GM12878 (cell line): ENCODE measurements at regions not wholly inside any gene's neighbourhood (a gene's known extent, or its start where the extent isn't known, plus 50 kb on each side); places are given as distances from the start of the nearest gene placed in this dataset.

ENCODE experiments used
- ATAC-seq: fragments of 200-7000 bp; cut with Tn5 transposase; 3 replicates; pipeline ENCODE4 v1.9.1; 2020; ENCODE audit warnings: mild to moderate bottlenecking, moderate library complexity
- BruUV-seq: library from RNA; stranded (reverse); fragments of 400-500 nt; replicated peaks from 2 replicates; lab custom pipeline; 2021; lab: Mats Ljungman, UMichigan
- CTCF ChIA-PET: fragments of 300-600 bp; sonication (Branson Sonifier 250); formaldehyde crosslinking; extraction: SDS; loops from one replicate; lab custom pipeline; 2021; ENCODE audit warnings: inconsistent platforms; lab: Yijun Ruan, JAX
- POLR2A ChIA-PET: fragments of 350-600 bp; formaldehyde crosslinking; extraction: SDS; loops from one replicate; lab custom pipeline; 2021; ENCODE audit warnings: inconsistent platforms; lab: Charles Lee
- RAD21 ChIA-PET: fragments of 300-600 bp; sonication (Branson Sonifier 250); formaldehyde crosslinking; loops from one replicate; lab custom pipeline; 2023; ENCODE audit warnings: antibody characterized with exemption; ENCODE audit not compliant: unreplicated experiment; lab: Charles Lee
- SMC1A ChIA-PET: fragments of 300-600 bp; sonication (Branson Sonifier 250); formaldehyde crosslinking; loops from one replicate; lab custom pipeline; 2023; ENCODE audit not compliant: unreplicated experiment, uncharacterized antibody; lab: Charles Lee
- DNase-seq: peaks from one replicate; pipeline ENCODE4 v3.0.0-alpha.2; 2011; ENCODE audit warnings: low read depth, low spot score
- FAIRE-seq: peaks from 3 replicates; lab custom pipeline; 2011; peaks lifted over from hg19 to GRCh38; lab: Jason Lieb, UNC
- H2AFZ ChIP-seq: 2 replicates; pipeline ENCODE4 v1.6.0; 2011; ENCODE audit warnings: low read depth, low read length, control low read depth; ENCODE audit not compliant: control insufficient read depth
- H3K27ac ChIP-seq: 2 replicates; pipeline ENCODE4 v1.5.1; 2011; ENCODE audit warnings: control low read depth; ENCODE audit not compliant: control insufficient read depth, insufficient read depth
- H3K27me3 ChIP-seq, 2 experiments: replicated peaks in 1 of 2; 2 replicates each; pipeline versions ENCODE4 v1.6.0 to v1.6.1; 2011; ENCODE audit warnings: low read length in 1 of 2; ENCODE audit not compliant: control insufficient read depth in 2 of 2, insufficient read depth in 2 of 2
- H3K36me3 ChIP-seq, 2 experiments: 2 replicates each; pipeline ENCODE4 v1.5.1; 2011; ENCODE audit warnings: low read length in 1 of 2; ENCODE audit not compliant: control insufficient read depth in 2 of 2, insufficient read depth in 2 of 2
- H3K4me1 ChIP-seq: 2 replicates; pipeline ENCODE4 v1.6.1; 2011; ENCODE audit warnings: mild to moderate bottlenecking, low read length, moderate library complexity, mixed read lengths; ENCODE audit not compliant: control insufficient read depth, insufficient read depth
- H3K4me2 ChIP-seq: 2 replicates; pipeline ENCODE4 v1.6.0; 2011; ENCODE audit warnings: control low read depth; ENCODE audit not compliant: control insufficient read depth, insufficient read depth
- H3K4me3 ChIP-seq: fragments of 200-600 bp; sonication (generic); 2 replicates; pipeline ENCODE4 v1.5.1; 2016
- H3K79me2 ChIP-seq: 2 replicates; pipeline ENCODE4 v1.6.0; 2011; ENCODE audit warnings: low read length; ENCODE audit not compliant: control insufficient read depth, insufficient read depth
- H3K9ac ChIP-seq: 2 replicates; pipeline ENCODE4 v1.8.0; 2011; ENCODE audit warnings: low read length, control low read depth, mixed read lengths; ENCODE audit not compliant: control insufficient read depth, insufficient read depth
- H3K9me3 ChIP-seq: replicated peaks from 3 replicates; pipeline ENCODE4 v1.5.1; 2011; ENCODE audit warnings: mild to moderate bottlenecking, low read length; ENCODE audit not compliant: control insufficient read depth, insufficient read depth
- H4K20me1 ChIP-seq: 2 replicates; pipeline ENCODE4 v1.6.0; 2011; ENCODE audit not compliant: control insufficient read depth, insufficient read depth
- BCL11A ChIP-seq: IDR thresholded peaks from 2 replicates; pipeline ENCODE4 v1.6.1; 2011; ENCODE audit warnings: low read depth, low read length
- BMI1 ChIP-seq: fragments of 450-650 bp; IDR thresholded peaks from 2 replicates; pipeline ENCODE4 v1.6.1; 2016; ENCODE audit warnings: mild to moderate bottlenecking, moderate library complexity, borderline replicate concordance
- CHD1 ChIP-seq: IDR thresholded peaks from 2 replicates; pipeline ENCODE4 v1.6.1; 2012; ENCODE audit warnings: low read depth, low read length, improper control_type of control experiment
- RAD21 ChIP-seq: IDR thresholded peaks from 2 replicates; pipeline ENCODE4 v1.6.1; 2011; ENCODE audit warnings: mild to moderate bottlenecking, low read depth, low read length, moderate library complexity; ENCODE audit not compliant: insufficient read depth
- RUNX3 ChIP-seq: IDR thresholded peaks from 2 replicates; pipeline ENCODE4 v1.6.1; 2012; ENCODE audit warnings: low read length, inconsistent platforms
- SMC3 ChIP-seq: IDR thresholded peaks from 2 replicates; pipeline ENCODE4 v1.6.1; 2011; ENCODE audit warnings: low read length, improper control_type of control experiment, borderline replicate concordance
- SPI1 ChIP-seq: IDR thresholded peaks from 2 replicates; pipeline ENCODE4 v1.6.1; 2011; ENCODE audit warnings: low read depth, mild to moderate bottlenecking, low read length, moderate library complexity, borderline replicate concordance; ENCODE audit not compliant: insufficient read depth
- ZSCAN29 ChIP-seq: fragments of 450-650 bp; IDR thresholded peaks from 2 replicates; pipeline ENCODE4 v1.6.1; 2017; ENCODE audit warnings: mild to moderate bottlenecking, moderate library complexity
- WGBS: methylation state at CpG from one replicate; pipeline ENCODE4 v1.1.6; 2016; ENCODE audit warnings: low lambda C conversion rate; ENCODE audit not compliant: insufficient replicate concordance, insufficient coverage; ENCODE audit errors: missing lambda C conversion rate; 5-methylcytosine and 5-hydroxymethylcytosine counted together
- in situ Hi-C: fragments of 300-500 bp; cut with MboI; formaldehyde crosslinking; loops from 9 replicates; pipeline ENCODE4 v1.14.3; 2018; ENCODE audit warnings: mixed read lengths
- intact Hi-C: fragments of 100-400 bp; cut with micrococcal nuclease; formaldehyde crosslinking; loops from one replicate; pipeline ENCODE4 v1.14.2; 2022; ENCODE audit not compliant: unreplicated experiment
- TF ChIP-seq, protein P1 (sequence below): fragments of 450-650 bp; IDR thresholded peaks from 2 replicates; pipeline ENCODE4 v1.6.1; 2018; ENCODE audit warnings: borderline replicate concordance, mild to moderate bottlenecking; ENCODE audit not compliant: partially characterized antibody
- TF ChIP-seq, protein P2 (sequence below), 3 experiments: IDR thresholded peaks in 2 of 3; conservative IDR thresholded peaks in 1 of 3; 2 replicates each; pipeline ENCODE4 v1.5.1; 2011; ENCODE audit warnings: low read depth in 3 of 3, low read length in 3 of 3, mild to moderate bottlenecking in 3 of 3, control low read depth in 2 of 3, moderate library complexity in 2 of 3, inconsistent platforms in 1 of 3, mixed read lengths in 1 of 3; ENCODE audit not compliant: control insufficient read depth in 2 of 3, insufficient read depth in 1 of 3; ENCODE audit errors: extremely low read depth in 1 of 3

DNA sequence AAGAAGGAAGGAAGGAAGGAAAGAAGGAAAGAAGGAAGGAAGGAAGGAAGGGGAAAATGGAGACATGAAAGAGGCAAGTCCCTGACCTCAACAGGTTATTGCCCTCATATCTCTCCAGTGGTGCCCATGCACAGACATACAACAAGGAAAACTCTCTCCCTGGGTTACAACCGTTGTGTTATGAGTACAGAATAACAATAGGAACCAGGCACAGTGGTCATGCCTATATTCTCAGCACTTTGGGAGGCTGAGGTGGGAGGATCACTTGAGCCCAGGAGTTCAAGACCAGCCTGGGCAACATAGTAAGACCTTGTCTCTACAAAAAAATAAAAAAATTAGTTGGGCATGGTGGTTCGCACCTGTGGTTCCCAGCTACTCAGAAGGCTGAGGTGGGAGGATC, 139.4 kb upstream of the HMGA2 start:
- Histone ChIP-seq H3K4me3 (no peak overlapping the region), H3K9me3 (no peaks in the 10 kb centered on the region), H3K36me3 (no peaks in the 10 kb centered on the region), H3K27ac (no peak overlapping the region), H2AFZ (no peak overlapping the region), H3K4me2 (no peak overlapping the region), H4K20me1 (no peaks in the 10 kb centered on the region), H3K27me3 (0 out of 4 replicates have a peak, but pooled peaks cover 0 to 3% of the 10 kb centered on the region in 2 experiments), H3K79me2 (no peaks in the 10 kb centered on the region), H3K4me1 (no peaks in the 10 kb centered on the region), H3K9ac (no peak overlapping the region)
- FAIRE-seq (no peak), DNase-seq (no peak), ATAC-seq (no peak)
- RAD21 ChIA-PET, result no interaction called here
- in situ Hi-C loops, result no loop called here
- POLR2A ChIA-PET, result no interaction called here
- SMC1A ChIA-PET, result no interaction called here
- TF ChIP-seq ZSCAN29 (no peak), BMI1 (no peak), RUNX3 (no peak)
- TF ChIP-seq, protein P1, sequence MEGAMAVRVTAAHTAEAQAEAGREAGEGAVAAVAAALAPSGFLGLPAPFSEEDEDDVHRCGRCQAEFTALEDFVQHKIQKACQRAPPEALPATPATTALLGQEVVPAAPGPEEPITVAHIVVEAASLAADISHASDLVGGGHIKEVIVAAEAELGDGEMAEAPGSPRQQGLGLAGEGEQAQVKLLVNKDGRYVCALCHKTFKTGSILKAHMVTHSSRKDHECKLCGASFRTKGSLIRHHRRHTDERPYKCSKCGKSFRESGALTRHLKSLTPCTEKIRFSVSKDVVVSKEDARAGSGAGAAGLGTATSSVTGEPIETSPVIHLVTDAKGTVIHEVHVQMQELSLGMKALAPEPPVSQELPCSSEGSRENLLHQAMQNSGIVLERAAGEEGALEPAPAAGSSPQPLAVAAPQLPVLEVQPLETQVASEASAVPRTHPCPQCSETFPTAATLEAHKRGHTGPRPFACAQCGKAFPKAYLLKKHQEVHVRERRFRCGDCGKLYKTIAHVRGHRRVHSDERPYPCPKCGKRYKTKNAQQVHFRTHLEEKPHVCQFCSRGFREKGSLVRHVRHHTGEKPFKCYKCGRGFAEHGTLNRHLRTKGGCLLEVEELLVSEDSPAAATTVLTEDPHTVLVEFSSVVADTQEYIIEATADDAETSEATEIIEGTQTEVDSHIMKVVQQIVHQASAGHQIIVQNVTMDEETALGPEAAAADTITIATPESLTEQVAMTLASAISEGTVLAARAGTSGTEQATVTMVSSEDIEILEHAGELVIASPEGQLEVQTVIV, result no peak
- 36% methylated on average over 2 of the region's 2 CpGs for WGBS
- intact Hi-C loops, result loop anchor here (10.0 kb wide), 2 partner anchors 270 to 400 kb away; no protein-coding TSS in a partner anchor
- no TSS peak for BruUV-seq
- CTCF ChIA-PET, result interaction anchor here (1.0 kb wide), 1 partner anchor 82 kb away, joined by 3 read pairs; no protein-coding TSS in a partner anchor

DNA sequence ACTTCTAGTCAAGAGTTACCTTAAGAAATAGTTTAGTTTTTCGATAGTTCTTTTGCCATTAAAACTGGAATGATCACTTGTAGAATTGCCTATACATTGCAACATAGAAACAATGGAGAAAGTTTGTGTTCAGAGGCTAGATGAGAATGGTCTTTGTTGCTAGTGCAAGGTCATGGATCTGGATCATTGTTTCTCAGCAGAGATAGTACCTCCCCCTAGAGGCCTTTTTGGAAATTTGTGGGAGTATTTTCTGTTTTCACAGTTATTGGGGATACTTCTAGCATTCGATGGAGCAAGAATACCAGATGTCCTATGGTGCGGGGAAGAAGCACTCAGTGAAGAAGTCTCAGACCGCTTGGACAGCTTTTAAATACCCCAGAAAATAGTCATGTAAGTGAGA, 138.8 kb upstream of the HMGA2 start:
- Histone ChIP-seq H3K4me1 (no peaks in the 10 kb centered on the region), H3K27ac (no peak overlapping the region), H3K27me3 (0 out of 4 replicates have a peak, but pooled peaks cover 0 to 3% of the 10 kb centered on the region in 2 experiments), H3K9ac (no peak overlapping the region), H3K4me3 (no peak overlapping the region), H3K9me3 (no peaks in the 10 kb centered on the region), H3K36me3 (no peaks in the 10 kb centered on the region), H3K79me2 (no peaks in the 10 kb centered on the region), H4K20me1 (no peaks in the 10 kb centered on the region), H2AFZ (no peak overlapping the region), H3K4me2 (no peak overlapping the region)
- TF ChIP-seq SPI1 (no peak), BCL11A (no peak), RAD21 (peak; percentile 52; the same call in 1 of the 2 replicates), SMC3 (peak; percentile 24; the same call in 1 of the 2 replicates), CHD1 (no peak)
- TF ChIP-seq, protein P2, sequence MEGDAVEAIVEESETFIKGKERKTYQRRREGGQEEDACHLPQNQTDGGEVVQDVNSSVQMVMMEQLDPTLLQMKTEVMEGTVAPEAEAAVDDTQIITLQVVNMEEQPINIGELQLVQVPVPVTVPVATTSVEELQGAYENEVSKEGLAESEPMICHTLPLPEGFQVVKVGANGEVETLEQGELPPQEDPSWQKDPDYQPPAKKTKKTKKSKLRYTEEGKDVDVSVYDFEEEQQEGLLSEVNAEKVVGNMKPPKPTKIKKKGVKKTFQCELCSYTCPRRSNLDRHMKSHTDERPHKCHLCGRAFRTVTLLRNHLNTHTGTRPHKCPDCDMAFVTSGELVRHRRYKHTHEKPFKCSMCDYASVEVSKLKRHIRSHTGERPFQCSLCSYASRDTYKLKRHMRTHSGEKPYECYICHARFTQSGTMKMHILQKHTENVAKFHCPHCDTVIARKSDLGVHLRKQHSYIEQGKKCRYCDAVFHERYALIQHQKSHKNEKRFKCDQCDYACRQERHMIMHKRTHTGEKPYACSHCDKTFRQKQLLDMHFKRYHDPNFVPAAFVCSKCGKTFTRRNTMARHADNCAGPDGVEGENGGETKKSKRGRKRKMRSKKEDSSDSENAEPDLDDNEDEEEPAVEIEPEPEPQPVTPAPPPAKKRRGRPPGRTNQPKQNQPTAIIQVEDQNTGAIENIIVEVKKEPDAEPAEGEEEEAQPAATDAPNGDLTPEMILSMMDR (IDR thresholded peaks at IDR 0.05 in 2 of 3, conservative IDR thresholded peaks at IDR 0.05 in 1 of 3; ENCODE audit: control insufficient read depth in 2 of 3, extremely low read depth in 1 of 3, insufficient read depth in 1 of 3, low read depth in 3 of 3, low read length in 3 of 3), result peak; percentile 24 to 40 (median 28); a peak in 4 of 6 replicates
- no TSS peak for BruUV-seq
- DNase-seq (no peak), FAIRE-seq (no peak), ATAC-seq (peak; percentile 51; the same call in 2 of the 3 replicates)
- in situ Hi-C loops, result no loop called here
- ChIA-PET RAD21 (no interaction called here), POLR2A (no interaction called here), SMC1A (no interaction called here), CTCF (interaction anchor here (1.0 to 1.3 kb wide), 2 partner anchors 11 to 83 kb away, joined by 3 read pairs; no protein-coding TSS in a partner anchor)
- intact Hi-C loops, result loop anchor here (10.0 kb wide), 2 partner anchors 269 to 399 kb away; no protein-coding TSS in a partner anchor
- WGBS, result 25% methylated on average over 4 of the region's 4 CpGs
